HL-60 (cell line): ENCODE measurements at regions not wholly inside any gene's neighbourhood (a gene's known extent, or its start where the extent isn't known, plus 50 kb on each side); places are given as distances from the start of the nearest gene placed in this dataset.

Experiments
- DNase-seq, 2 experiments: peaks; one replicate each; pipeline ENCODE4 v3.0.0-alpha.2; 2010 to 2020; ENCODE audit warnings: low read depth in 1 of 2, low spot score in 1 of 2
- H3K27ac ChIP-seq: fragments of 250-450 bp; sonication (Bioruptor Pico); replicated peaks from 2 replicates; pipeline ENCODE4 v1.5.1; 2020; ENCODE audit warnings: mild to moderate bottlenecking, moderate library complexity
- H3K27me3 ChIP-seq: fragments of 250-450 bp; sonication (Bioruptor Pico); 2 replicates; pipeline ENCODE4 v1.5.1; 2021; ENCODE audit warnings: mild to moderate bottlenecking, moderate library complexity; ENCODE audit not compliant: insufficient read depth, poor library complexity, severe bottlenecking
- H3K4me3 ChIP-seq: replicated peaks from 2 replicates; pipeline ENCODE4 v1.5.1; 2011; ENCODE audit warnings: mild to moderate bottlenecking, control low read depth, low read length; ENCODE audit not compliant: insufficient read depth
- CTCF ChIP-seq: IDR thresholded peaks from one replicate; pipeline ENCODE4 v1.5.1; 2011; ENCODE audit warnings: low read length, control low read depth, inconsistent platforms; ENCODE audit not compliant: insufficient read depth
- GABPA ChIP-seq: IDR thresholded peaks from 2 replicates; pipeline ENCODE4 v1.6.1; 2012; ENCODE audit warnings: low read depth
- POLR2AphosphoS5 ChIP-seq: IDR thresholded peaks from 2 replicates; pipeline ENCODE4 v1.6.1; 2012; ENCODE audit warnings: low read depth
- REST ChIP-seq: IDR thresholded peaks from 2 replicates; pipeline ENCODE4 v1.6.1; 2012; ENCODE audit warnings: low read depth; ENCODE audit not compliant: insufficient replicate concordance
- SPI1 ChIP-seq: IDR thresholded peaks from 2 replicates; pipeline ENCODE4 v1.6.1; 2012; ENCODE audit warnings: low read depth, mild to moderate bottlenecking, borderline replicate concordance

- TF ChIP-seq CTCF (no peak), GABPA (no peak), REST (no peak), POLR2AphosphoS5 (no peak), SPI1 (no peak)
- no peak overlapping the region for H3K27ac ChIP-seq
- DNase-seq = no peak
- H3K27me3 ChIP-seq = no peaks in the 10 kb centered on the region
- no peak overlapping the region for H3K4me3 ChIP-seq
Observed at GRCh38 chr9:78921341-78921740, 624.4 kb downstream of the PSAT1 start.

GRCh38 chr9:78923966-78924659 lies 627.2 kb downstream of the PSAT1 start:
- no peak for TF ChIP-seq SPI1
- TF ChIP-seq GABPA = no peak
- no peak for TF ChIP-seq POLR2AphosphoS5
- no peak for TF ChIP-seq REST
- no peak for TF ChIP-seq CTCF
- H3K4me3 ChIP-seq = no peak overlapping the region
- H3K27ac ChIP-seq = no peak overlapping the region
- H3K27me3 ChIP-seq = no peaks in the 10 kb centered on the region
- DNase-seq = no peak

GRCh38 chr9:78927099-78927940 lies 630.4 kb downstream of the PSAT1 start:
- TF ChIP-seq GABPA = no peak
- TF ChIP-seq SPI1 = no peak
- TF ChIP-seq CTCF = no peak
- TF ChIP-seq POLR2AphosphoS5 = no peak
- TF ChIP-seq REST = no peak
- no peaks in the 10 kb centered on the region for H3K27me3 ChIP-seq
- DNase-seq = no peak

More at GRCh38 chr9:78927099-78927940, 630.4 kb downstream of the PSAT1 start:
- Histone ChIP-seq H3K4me3 (no peak overlapping the region), H3K27ac (no peak overlapping the region)
